Upper lobe of left lung (tissue), 4 donors: ENCODE measurements at regions not wholly inside any gene's neighbourhood (a gene's known extent, or its start where the extent isn't known, plus 50 kb on each side); places are given as distances from the start of the nearest gene placed in this dataset.

Source experiments
- EP300 ChIP-seq, 4 donors: sonication (generic); formaldehyde crosslinking; IDR thresholded peaks; one replicate each; pipeline ENCODE4 v1.5.1; 2017; ENCODE audit warnings: antibody characterized with exemption in 4 of 4, control low read depth in 2 of 4
- POLR2A ChIP-seq, 4 donors: fragments of 450-650 bp; IDR thresholded peaks; one replicate each; pipeline ENCODE4 v1.5.1; 2016 to 2017; ENCODE audit warnings: antibody characterized with exemption in 4 of 4, mild to moderate bottlenecking in 2 of 4
- POLR2AphosphoS5 ChIP-seq, 2 donors: sonication (generic); formaldehyde crosslinking; IDR thresholded peaks; one replicate each; pipeline ENCODE4 v1.5.1; 2017; ENCODE audit warnings: antibody characterized with exemption in 2 of 2
- TF ChIP-seq, protein P1 (sequence below), 6 experiments: fragments of 450-650 bp in 4 of 6; fragments of 200-600 bp in 2 of 6; sonication (generic) in 2 of 6; IDR thresholded peaks; one replicate each; pipeline ENCODE4 v1.5.1; 2016 to 2019; ENCODE audit warnings: antibody characterized with exemption in 6 of 6

DNA sequence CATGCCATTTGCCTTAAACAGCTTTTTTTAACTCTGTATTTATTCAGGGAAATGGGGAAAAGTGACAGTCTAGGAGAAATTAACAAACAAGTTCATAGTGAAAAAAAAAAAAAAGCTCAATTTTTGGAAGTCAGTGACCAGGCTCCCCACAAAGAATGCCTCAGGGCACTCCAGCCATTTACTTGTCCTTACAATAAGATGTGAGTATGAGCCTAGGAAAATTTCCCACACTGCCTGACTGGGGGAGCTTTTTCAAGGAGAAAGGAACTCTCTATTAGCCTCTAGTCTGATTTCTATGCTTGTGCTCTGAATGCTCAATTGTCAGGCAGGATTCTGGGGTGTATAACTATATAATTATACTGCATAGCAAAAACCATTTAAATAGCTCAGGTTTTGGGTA is 74.9 kb upstream of the NRBF2 start:
- TF ChIP-seq POLR2A (IDR thresholded peaks at IDR 0.05) (no peak), EP300 (IDR thresholded peaks at IDR 0.05) (no peak), POLR2AphosphoS5 (IDR thresholded peaks at IDR 0.05) (no peak)
- TF ChIP-seq, protein P1, sequence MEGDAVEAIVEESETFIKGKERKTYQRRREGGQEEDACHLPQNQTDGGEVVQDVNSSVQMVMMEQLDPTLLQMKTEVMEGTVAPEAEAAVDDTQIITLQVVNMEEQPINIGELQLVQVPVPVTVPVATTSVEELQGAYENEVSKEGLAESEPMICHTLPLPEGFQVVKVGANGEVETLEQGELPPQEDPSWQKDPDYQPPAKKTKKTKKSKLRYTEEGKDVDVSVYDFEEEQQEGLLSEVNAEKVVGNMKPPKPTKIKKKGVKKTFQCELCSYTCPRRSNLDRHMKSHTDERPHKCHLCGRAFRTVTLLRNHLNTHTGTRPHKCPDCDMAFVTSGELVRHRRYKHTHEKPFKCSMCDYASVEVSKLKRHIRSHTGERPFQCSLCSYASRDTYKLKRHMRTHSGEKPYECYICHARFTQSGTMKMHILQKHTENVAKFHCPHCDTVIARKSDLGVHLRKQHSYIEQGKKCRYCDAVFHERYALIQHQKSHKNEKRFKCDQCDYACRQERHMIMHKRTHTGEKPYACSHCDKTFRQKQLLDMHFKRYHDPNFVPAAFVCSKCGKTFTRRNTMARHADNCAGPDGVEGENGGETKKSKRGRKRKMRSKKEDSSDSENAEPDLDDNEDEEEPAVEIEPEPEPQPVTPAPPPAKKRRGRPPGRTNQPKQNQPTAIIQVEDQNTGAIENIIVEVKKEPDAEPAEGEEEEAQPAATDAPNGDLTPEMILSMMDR (IDR thresholded peaks at IDR 0.05), result no peak
